Sigmoid colon (tissue), 4 donors: ENCODE measurements at regions not wholly inside any gene's neighbourhood (a gene's known extent, or its start where the extent isn't known, plus 50 kb on each side); places are given as distances from the start of the nearest gene placed in this dataset.

Source experiments
- EP300 ChIP-seq, 4 donors: sonication (generic); formaldehyde crosslinking; IDR thresholded peaks; one replicate each; pipeline ENCODE4 v1.6.1; 2017; ENCODE audit warnings: antibody characterized with exemption in 4 of 4
- POLR2A ChIP-seq, 2 donors: fragments of 450-650 bp; IDR thresholded peaks; one replicate each; pipeline ENCODE4 v1.6.1; 2016; ENCODE audit warnings: antibody characterized with exemption in 2 of 2, mild to moderate bottlenecking in 2 of 2, moderate library complexity in 2 of 2
- TF ChIP-seq, protein P1 (sequence below), 4 experiments: fragments of 450-650 bp in 3 of 4; fragments of 200-600 bp in 1 of 4; IDR thresholded peaks; one replicate each; pipeline ENCODE4 v1.5.1; 2016 to 2019; ENCODE audit warnings: antibody characterized with exemption in 4 of 4, mild to moderate bottlenecking in 3 of 4, moderate library complexity in 2 of 4

DNA sequence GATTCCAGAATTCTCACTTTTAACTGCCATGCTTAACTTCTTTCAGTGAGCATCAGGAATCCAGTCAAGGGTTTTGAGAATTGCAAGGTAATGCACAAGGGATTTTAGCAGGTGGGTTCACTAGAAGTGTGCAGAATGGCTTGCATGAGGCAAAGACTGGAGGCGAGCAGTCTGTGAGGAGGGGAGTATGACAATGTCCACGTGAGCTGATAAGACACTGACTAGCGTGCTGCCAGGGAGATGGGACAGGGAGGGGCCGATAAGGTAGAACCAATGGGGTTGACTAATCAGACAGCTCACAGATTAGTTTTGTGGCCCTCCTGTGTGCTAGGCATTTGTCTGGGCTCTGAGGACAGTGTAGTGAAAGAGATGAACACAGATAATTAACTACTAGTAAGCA lies 102.0 kb upstream of the DAZL start:
- TF ChIP-seq, protein P1, sequence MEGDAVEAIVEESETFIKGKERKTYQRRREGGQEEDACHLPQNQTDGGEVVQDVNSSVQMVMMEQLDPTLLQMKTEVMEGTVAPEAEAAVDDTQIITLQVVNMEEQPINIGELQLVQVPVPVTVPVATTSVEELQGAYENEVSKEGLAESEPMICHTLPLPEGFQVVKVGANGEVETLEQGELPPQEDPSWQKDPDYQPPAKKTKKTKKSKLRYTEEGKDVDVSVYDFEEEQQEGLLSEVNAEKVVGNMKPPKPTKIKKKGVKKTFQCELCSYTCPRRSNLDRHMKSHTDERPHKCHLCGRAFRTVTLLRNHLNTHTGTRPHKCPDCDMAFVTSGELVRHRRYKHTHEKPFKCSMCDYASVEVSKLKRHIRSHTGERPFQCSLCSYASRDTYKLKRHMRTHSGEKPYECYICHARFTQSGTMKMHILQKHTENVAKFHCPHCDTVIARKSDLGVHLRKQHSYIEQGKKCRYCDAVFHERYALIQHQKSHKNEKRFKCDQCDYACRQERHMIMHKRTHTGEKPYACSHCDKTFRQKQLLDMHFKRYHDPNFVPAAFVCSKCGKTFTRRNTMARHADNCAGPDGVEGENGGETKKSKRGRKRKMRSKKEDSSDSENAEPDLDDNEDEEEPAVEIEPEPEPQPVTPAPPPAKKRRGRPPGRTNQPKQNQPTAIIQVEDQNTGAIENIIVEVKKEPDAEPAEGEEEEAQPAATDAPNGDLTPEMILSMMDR (IDR thresholded peaks at IDR 0.05): no peak
- TF ChIP-seq POLR2A (IDR thresholded peaks at IDR 0.05): no peak
- TF ChIP-seq EP300 (IDR thresholded peaks at IDR 0.05): no peak
